ENCODE measurements at regions not wholly inside any gene's neighbourhood (a gene's known extent, or its start where the extent isn't known, plus 50 kb on each side); places are given as distances from the start of the nearest gene placed in this dataset.

- DNase-seq (ENCODE audit: low spot score): no peak
These were observed 191.8 kb upstream of the MAN1A1 start for GRCh38 chr6:119541132-119541905.

GRCh38 chr6:119540417-119540816 is 190.9 kb upstream of the MAN1A1 start:
- no peak for DNase-seq (ENCODE audit: low spot score)

GRCh38 chr6:119539066-119539746 is 189.6 kb upstream of the MAN1A1 start:
- no peak for DNase-seq (ENCODE audit: low spot score)

GRCh38 chr6:119536666-119537065 is 187.1 kb upstream of the MAN1A1 start:
- DNase-seq (ENCODE audit: low spot score): no peak

- no peak for DNase-seq (ENCODE audit: low spot score)
These were observed 185.8 kb upstream of the MAN1A1 start for GRCh38 chr6:119535332-119535731.

GRCh38 chr6:119533603-119534279 is 184.2 kb upstream of the MAN1A1 start:
- no peak for DNase-seq (ENCODE audit: low spot score)

- DNase-seq (ENCODE audit: low spot score): no peak
These were observed 177.6 kb upstream of the MAN1A1 start for GRCh38 chr6:119527231-119527578.

GRCh38 chr6:119526561-119527230 is 177.1 kb upstream of the MAN1A1 start:
- no peak for DNase-seq (ENCODE audit: low spot score)

GRCh38 chr6:119524410-119524809 is 174.8 kb upstream of the MAN1A1 start:
- no peak for DNase-seq (ENCODE audit: low spot score)

GRCh38 chr6:119523556-119523955 is 174.0 kb upstream of the MAN1A1 start:
- no peak for DNase-seq (ENCODE audit: low spot score)

GRCh38 chr6:119521251-119521650 is 171.7 kb upstream of the MAN1A1 start:
- DNase-seq (ENCODE audit: low spot score): no peak

- no peak for DNase-seq (ENCODE audit: low spot score)
These were observed 167.9 kb upstream of the MAN1A1 start for GRCh38 chr6:119517428-119517827.

GRCh38 chr6:119514345-119514744 is 164.8 kb upstream of the MAN1A1 start:
- no peak for DNase-seq (ENCODE audit: low spot score)

GRCh38 chr6:119511024-119511423 is 161.5 kb upstream of the MAN1A1 start:
- DNase-seq (ENCODE audit: low spot score): no peak

GRCh38 chr6:119510246-119510645 is 160.7 kb upstream of the MAN1A1 start:
- DNase-seq (ENCODE audit: low spot score): no peak

- DNase-seq (ENCODE audit: low spot score): no peak
These were observed 157.1 kb upstream of the MAN1A1 start for GRCh38 chr6:119506631-119507174.

GRCh38 chr6:119501798-119502483 is 152.4 kb upstream of the MAN1A1 start:
- DNase-seq (ENCODE audit: low spot score): no peak

- DNase-seq (ENCODE audit: low spot score): no peak
These were observed 150.2 kb upstream of the MAN1A1 start for GRCh38 chr6:119499797-119500196.

GRCh38 chr6:119497988-119498727 is 148.6 kb upstream of the MAN1A1 start:
- no peak for DNase-seq (ENCODE audit: low spot score)

GRCh38 chr6:119495230-119495683 is 145.7 kb upstream of the MAN1A1 start:
- DNase-seq (ENCODE audit: low spot score): no peak

- no peak for DNase-seq (ENCODE audit: low spot score)
These were observed 144.4 kb upstream of the MAN1A1 start for GRCh38 chr6:119493980-119494379.
